Transverse colon (tissue), 4 donors: ENCODE measurements at regions not wholly inside any gene's neighbourhood (a gene's known extent, or its start where the extent isn't known, plus 50 kb on each side); places are given as distances from the start of the nearest gene placed in this dataset.

ENCODE experiments used
- EP300 ChIP-seq: sonication (generic); formaldehyde crosslinking; IDR thresholded peaks from one replicate; pipeline ENCODE4 v1.6.1; 2017; ENCODE audit warnings: antibody characterized with exemption, low read depth
- POLR2A ChIP-seq: fragments of 450-650 bp; IDR thresholded peaks from one replicate; pipeline ENCODE4 v1.6.1; 2016; ENCODE audit warnings: antibody characterized with exemption, mild to moderate bottlenecking, moderate library complexity
- POLR2AphosphoS5 ChIP-seq, 3 donors: sonication (generic); formaldehyde crosslinking; IDR thresholded peaks; one replicate each; pipeline ENCODE4 v1.6.1; 2016; ENCODE audit warnings: antibody characterized with exemption in 3 of 3
- TF ChIP-seq, protein P1 (sequence below), 5 experiments: fragments of 200-600 bp in 3 of 5; fragments of 450-650 bp in 2 of 5; sonication (generic) in 3 of 5; IDR thresholded peaks; 1 replicate in 2 of 5; 2 replicates in 3 of 5; pipeline ENCODE4 v1.5.1; 2016 to 2017; ENCODE audit warnings: antibody characterized with exemption in 5 of 5, inconsistent platforms in 3 of 5, mild to moderate bottlenecking in 2 of 5, moderate library complexity in 1 of 5

DNA sequence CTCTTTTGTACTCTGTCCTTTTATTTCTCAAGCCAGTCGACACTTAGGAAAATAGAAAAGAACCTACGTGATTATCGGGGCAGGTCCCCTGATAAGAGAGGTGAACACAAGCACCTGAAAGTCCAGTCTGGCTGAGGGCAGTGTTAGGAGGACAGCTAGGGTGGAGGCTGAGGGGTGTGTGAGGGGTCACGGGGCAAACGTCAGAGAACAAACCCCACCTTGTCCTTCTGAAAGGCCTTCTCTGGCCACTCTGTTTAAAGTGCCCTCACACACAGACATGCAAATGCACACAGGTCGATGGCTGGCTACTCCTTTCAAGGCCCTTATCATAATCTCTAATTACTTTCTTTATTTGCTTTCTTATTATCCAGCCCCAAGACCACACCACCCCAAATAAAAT, 108.8 kb downstream of the ESM1 start:
- TF ChIP-seq POLR2AphosphoS5 (IDR thresholded peaks at IDR 0.05) (no peak), POLR2A (no peak), EP300 (no peak)
- TF ChIP-seq, protein P1, sequence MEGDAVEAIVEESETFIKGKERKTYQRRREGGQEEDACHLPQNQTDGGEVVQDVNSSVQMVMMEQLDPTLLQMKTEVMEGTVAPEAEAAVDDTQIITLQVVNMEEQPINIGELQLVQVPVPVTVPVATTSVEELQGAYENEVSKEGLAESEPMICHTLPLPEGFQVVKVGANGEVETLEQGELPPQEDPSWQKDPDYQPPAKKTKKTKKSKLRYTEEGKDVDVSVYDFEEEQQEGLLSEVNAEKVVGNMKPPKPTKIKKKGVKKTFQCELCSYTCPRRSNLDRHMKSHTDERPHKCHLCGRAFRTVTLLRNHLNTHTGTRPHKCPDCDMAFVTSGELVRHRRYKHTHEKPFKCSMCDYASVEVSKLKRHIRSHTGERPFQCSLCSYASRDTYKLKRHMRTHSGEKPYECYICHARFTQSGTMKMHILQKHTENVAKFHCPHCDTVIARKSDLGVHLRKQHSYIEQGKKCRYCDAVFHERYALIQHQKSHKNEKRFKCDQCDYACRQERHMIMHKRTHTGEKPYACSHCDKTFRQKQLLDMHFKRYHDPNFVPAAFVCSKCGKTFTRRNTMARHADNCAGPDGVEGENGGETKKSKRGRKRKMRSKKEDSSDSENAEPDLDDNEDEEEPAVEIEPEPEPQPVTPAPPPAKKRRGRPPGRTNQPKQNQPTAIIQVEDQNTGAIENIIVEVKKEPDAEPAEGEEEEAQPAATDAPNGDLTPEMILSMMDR (IDR thresholded peaks at IDR 0.05) = no peak
